ENCODE measurements at regions not wholly inside any gene's neighbourhood (a gene's known extent, or its start where the extent isn't known, plus 50 kb on each side); places are given as distances from the start of the nearest gene placed in this dataset.

- no peak for DNase-seq (ENCODE audit: low read depth)
Measured at GRCh38 chr11:8799273-8799672, 111.7 kb upstream of the AKIP1 start.

- DNase-seq (ENCODE audit: low read depth) = no peak
Measured at GRCh38 chr11:8800520-8801110, 110.4 kb upstream of the AKIP1 start.

DNA sequence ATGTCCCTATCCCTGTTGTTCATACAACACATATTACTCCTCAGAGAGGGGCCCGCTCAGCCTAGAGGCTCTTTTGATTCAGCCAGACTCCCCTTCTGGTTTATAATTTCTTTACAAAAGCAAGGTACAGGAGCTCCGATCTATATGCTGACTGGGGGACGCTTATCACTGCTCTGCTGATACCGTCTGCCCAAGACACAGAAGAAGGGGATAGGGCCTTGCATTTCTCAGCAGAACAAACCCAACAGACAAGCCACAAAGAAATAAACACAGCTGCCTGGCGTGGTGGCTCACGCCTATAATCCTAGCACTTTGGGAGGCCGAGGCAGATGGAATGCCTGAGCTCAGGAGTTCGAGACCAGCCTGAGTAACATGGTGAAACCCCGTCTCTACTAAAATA is 109.9 kb upstream of the AKIP1 start:
- DNase-seq (ENCODE audit: low read depth) = no peak

DNA sequence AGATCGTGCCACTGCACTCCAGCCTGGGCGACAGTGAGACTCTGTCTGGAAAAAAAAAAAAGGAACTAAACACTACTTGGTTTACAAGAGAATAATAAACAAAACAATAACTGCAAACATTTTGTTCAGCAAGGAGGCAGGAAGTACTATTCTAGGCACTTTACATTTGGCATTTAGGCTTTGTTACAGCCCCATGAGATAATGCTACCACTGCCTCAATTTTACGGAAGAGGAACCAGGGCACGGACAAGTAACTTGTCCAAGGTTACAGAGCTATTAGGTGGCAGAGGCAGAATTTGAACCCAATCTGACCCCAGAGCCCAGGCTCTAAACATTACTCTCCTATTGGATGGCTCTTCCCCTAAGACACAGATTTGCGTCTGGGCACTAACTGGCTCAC is 108.7 kb upstream of the AKIP1 start:
- DNase-seq (ENCODE audit: low read depth) = no peak

DNA sequence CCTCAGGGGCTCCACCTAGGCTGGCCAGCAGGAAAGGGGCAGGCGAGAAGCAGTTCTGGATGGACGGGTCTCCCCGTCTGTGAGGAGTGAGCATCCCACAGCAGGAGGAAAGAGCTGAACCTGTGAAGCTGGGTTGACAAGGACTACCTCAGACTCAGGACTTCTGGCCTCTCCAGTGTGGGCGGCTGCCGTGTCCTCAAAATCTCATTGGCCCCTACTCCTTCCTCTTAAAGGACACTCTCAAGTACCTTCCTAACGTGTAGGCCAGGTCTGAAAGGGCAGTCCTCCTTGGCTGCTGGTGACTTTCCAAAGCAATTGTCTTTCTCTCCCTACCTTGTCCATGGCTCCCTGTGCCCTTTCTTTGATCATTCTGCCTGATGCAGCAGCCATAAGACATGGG is 107.0 kb upstream of the AKIP1 start:
- no peak for DNase-seq (ENCODE audit: low read depth)

DNA sequence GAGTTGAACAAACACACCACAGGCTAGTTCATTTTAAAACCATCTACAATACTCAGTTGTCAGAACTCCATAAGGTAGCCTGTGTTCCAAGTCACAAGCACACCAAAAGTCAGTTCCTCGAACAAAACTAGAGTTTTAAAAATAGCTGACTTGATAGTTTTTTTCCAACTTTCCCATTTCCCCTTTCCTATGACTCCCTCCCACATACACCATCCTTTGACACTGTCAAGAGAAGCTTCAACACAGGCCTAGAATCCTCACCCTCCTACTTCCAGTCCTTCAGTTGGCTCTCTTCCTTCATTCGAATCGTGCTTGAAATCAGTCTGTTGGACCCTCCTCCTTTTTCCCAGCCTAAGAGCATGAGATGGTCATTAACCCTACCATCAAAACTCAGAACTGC is 105.7 kb upstream of the AKIP1 start:
- no peak for DNase-seq (ENCODE audit: low read depth)

DNA sequence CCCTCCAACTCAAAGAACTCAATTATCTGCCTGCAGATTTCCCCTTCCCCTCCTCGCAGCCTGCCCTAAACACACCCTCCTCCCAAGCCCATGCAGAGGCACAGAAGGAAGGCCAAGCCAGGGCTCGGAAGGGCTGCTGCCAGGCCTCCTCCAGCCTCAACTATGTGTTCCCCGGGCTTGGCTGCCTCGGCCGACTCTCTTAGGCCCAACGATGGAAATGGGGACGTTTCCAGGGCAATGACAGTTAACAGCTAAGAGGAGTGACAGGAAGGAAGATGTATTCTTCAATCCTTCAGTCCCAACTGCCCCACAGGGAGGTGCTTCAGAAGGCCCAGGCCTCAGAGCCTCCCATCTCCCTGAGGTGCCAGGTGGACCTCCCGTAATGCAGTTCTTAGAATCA is 104.0 kb upstream of the AKIP1 start:
- DNase-seq (ENCODE audit: low read depth) = no peak

GRCh38 chr11:8807544-8808225 is 103.3 kb upstream of the AKIP1 start:
- no peak for DNase-seq (ENCODE audit: low read depth)

DNA sequence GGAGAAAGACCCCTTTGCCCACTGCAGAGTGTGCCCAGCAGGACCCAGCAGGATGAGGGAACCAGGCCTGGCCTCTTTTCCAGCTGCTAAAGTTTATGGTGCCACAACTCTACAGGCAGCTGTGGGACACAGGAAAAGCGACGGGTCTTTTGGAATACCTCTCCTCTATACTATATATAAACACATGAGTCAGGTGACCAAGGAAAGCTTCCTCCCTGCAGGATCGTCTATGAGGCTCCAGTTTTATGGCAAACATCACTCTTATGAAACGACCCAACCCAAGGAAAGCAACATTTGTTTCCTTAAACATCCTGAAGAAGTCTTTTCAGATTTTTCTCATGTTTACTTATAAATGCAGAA is 102.8 kb upstream of the AKIP1 start:
- DNase-seq (ENCODE audit: low read depth) = no peak

DNA sequence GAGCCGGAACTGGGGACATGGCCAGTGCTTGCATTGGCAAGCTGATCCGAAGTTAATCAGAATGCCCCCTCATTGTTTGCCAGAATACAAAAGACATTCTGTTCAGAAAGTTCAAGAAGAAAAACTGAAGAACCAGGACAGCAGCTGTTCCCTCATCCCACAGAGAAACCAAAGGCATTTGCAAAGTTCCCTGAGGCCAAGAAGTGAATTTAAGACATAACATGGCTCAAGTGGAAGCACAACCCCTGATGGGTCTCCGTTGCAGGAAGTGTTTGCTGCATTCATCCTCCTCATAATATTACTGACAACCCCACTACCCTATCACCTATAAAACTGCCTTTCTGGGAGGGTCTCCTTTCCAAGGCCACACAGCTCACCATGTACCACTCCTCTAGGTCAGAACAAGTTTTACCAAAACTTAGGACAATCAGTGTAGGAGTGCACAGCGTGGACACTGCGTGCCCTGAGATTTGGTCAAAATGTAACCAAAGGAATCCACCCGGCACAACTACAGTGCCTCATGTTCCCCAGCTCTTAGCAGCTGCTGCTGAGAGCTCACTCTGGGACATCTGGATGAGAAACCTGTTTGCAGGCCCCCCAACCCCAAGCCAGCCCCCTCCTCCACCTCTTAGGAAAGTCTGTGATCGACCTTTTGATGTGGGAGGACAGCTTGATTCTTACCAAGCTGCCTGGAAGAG is 101.6 kb upstream of the AKIP1 start:
- no peak for DNase-seq (ENCODE audit: low read depth)

GRCh38 chr11:8809939-8810539 is 101.0 kb upstream of the AKIP1 start:
- DNase-seq (ENCODE audit: low read depth) = no peak

DNA sequence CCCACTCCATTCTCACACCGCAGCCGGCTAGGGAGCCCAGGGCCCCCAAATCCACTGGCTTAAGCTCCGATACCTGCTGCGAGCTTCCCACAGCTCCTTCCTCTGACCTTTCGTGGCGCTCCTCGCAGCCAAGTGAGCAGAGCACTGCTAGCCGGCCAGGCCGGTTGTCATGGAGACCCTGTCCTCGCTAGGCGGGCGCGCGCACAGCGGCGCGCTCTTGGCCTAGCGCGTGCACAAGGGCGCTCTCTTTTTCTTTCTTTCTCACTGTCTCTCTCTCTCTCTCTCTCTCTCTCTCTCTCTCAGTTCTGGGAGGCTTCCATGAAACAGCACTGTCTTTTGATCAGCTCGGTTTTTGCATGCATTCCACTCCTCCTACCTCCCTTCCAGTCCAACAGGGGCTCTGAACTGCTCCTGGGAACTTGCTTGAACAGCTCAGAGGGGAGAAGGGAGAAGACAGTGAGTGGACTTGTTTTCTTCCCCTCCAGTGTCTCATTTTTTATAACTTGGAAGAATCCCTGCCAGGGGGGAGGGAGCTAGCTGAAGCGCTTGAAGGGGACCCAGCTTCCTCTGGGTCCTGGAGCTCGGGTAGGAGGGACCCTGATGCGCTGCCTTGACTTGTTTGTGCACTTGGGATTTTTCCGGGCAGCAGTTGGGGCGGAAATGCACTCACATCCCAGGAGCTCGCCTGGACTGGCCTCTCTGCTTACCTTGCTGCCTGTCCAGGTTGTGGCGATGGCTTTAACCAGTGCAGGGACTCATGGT is 100.3 kb upstream of the AKIP1 start:
- DNase-seq (ENCODE audit: low read depth) = no peak

GRCh38 chr11:8811571-8811970 is 99.4 kb upstream of the AKIP1 start:
- DNase-seq (ENCODE audit: low read depth) = no peak

- DNase-seq (ENCODE audit: low read depth) = no peak
Measured at GRCh38 chr11:8812438-8812837, 98.6 kb upstream of the AKIP1 start.

- DNase-seq (ENCODE audit: low read depth) = peak; percentile 12
Measured at GRCh38 chr11:8813658-8814057, 97.3 kb upstream of the AKIP1 start.

DNA sequence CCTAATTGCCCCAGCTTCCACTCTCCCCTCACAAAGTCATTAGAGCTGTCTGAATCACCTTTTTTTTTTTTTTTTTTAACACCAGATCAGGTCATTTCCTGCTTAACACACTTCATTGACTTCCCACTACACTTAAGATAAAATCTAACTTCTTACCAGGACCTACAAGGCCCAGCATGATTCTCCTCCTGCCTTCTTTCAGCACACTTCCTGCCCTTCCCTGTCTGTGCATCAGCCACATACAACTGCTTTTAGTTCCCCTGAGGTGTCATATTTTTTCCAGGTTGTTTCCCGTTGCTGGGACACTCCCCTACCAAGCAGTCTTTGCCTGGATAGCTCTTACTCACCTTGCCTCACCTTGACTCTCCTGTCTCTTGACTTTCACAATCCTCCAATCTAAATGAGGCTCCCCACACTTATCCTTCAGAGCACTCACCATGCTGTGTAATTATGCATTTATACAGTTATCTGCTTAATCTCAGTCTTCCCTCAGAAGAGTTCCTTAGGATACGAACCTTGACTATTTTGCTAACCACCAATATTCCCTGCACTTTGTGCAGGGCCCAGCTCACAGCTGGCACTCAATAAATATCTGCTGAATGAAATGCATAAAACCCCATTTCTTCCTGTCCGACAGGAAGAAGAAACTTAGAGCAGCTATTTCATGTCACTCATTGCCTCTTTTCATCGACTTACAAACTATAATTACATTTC is 96.6 kb upstream of the AKIP1 start:
- DNase-seq (ENCODE audit: low read depth) = no peak

- DNase-seq (ENCODE audit: low read depth) = no peak
Measured at GRCh38 chr11:8814923-8815240, 96.1 kb upstream of the AKIP1 start.

DNA sequence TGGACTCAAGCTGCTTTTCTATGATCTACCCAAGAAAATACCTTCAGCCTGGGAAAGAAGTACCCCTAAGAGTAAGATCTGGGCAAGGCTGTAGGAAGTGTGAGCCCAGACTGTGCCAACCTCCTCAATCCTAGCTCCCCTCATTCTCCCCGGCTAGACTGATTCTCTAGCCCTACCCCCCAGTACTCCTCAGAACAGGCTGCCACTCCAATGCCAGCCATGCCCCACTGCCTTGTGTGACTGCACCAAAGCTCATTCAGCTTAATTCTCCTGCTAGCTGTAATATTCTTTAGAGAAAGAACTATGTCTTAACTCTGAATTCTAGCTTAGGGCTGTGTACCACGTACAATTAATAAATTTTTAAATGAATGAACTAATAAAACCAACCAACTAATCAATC is 92.6 kb upstream of the AKIP1 start:
- DNase-seq (ENCODE audit: low read depth) = no peak

- DNase-seq (ENCODE audit: low read depth) = no peak
Measured at GRCh38 chr11:8820401-8820800, 90.6 kb upstream of the AKIP1 start.

DNA sequence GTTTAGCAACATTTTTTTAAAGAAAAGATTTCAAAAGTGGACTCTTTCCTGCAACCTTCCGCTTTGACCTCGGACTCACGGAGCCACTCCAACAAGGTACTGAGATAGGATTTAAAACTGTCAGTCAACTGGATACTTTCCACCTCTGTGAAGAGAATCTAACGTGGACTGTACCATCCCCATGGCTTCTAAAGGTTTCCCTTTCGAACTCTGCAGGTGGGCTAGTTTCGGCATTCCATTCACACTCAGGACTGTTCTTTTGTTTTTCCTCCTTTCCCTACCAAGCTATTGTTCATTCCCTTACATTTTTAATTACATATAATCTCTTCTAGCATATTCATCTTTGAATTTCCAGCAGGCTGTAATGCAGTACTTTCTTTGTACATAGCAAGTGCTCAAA is 88.5 kb upstream of the AKIP1 start:
- DNase-seq (ENCODE audit: low read depth) = no peak

- no peak for DNase-seq (ENCODE audit: low read depth)
Measured at GRCh38 chr11:8823174-8823742, 87.7 kb upstream of the AKIP1 start.
